Heart left ventricle (tissue), 16 donors: ENCODE measurements at regions not wholly inside any gene's neighbourhood (a gene's known extent, or its start where the extent isn't known, plus 50 kb on each side); places are given as distances from the start of the nearest gene placed in this dataset.

Experiments
- ATAC-seq, 4 donors: fragments of 200-7000 bp; cut with Tn5 transposase; one replicate each; pipeline ENCODE4 v1.9.1; 2020 to 2022; ENCODE audit warnings: moderate library complexity in 4 of 4, mild to moderate bottlenecking in 3 of 4, moderate number of reproducible peaks in 1 of 4
- DNase-seq, 5 donors: peaks; one replicate each; pipeline ENCODE4 v3.0.0-alpha.2; 2020
- H3K27ac ChIP-seq, 12 donors: fragments of 200-600 bp; sonication (generic) in 4 of 12; one replicate each; pipeline versions ENCODE4 v1.5.0 to v1.8.0; 2016 to 2022; ENCODE audit warnings: mild to moderate bottlenecking in 2 of 12
- H3K27me3 ChIP-seq, 9 donors: fragments of 200-600 bp; sonication (generic) in 2 of 9; one replicate each; pipeline versions ENCODE4 v1.5.1 to v1.8.0; 2016 to 2022; ENCODE audit warnings: mild to moderate bottlenecking in 3 of 9
- H3K36me3 ChIP-seq, 9 donors: fragments of 200-600 bp; sonication (generic) in 2 of 9; one replicate each; pipeline versions ENCODE4 v1.5.0 to v1.8.0; 2018 to 2022; ENCODE audit warnings: mild to moderate bottlenecking in 2 of 9
- H3K4me1 ChIP-seq, 12 donors: fragments of 200-600 bp; sonication (generic) in 4 of 12; one replicate each; pipeline versions ENCODE4 v1.5.0 to v1.8.0; 2016 to 2022; ENCODE audit warnings: mild to moderate bottlenecking in 3 of 12
- H3K4me3 ChIP-seq, 12 donors: fragments of 200-600 bp; sonication (generic) in 4 of 12; one replicate each; pipeline versions ENCODE4 v1.5.0 to v1.8.0; 2017 to 2022; ENCODE audit warnings: mild to moderate bottlenecking in 9 of 12, moderate library complexity in 4 of 12
- H3K9me3 ChIP-seq, 12 donors: fragments of 200-600 bp; sonication (generic) in 4 of 12; one replicate each; pipeline versions ENCODE4 v1.5.0 to v1.8.0; 2016 to 2022; ENCODE audit warnings: mild to moderate bottlenecking in 1 of 12
- POLR2A ChIP-seq, 2 donors: fragments of 450-650 bp; IDR thresholded peaks; one replicate each; pipeline ENCODE4 v1.6.1; 2017; ENCODE audit warnings: antibody characterized with exemption in 2 of 2, mild to moderate bottlenecking in 2 of 2, moderate library complexity in 2 of 2
- WGBS, 4 donors: extraction: QIAGEN DNeasy Blood & Tissue Kit in 2 of 4; methylation state at CpG; one replicate each; pipeline versions ENCODE4 v1.1.5 to v1.1.7; 2013 to 2018; 5-methylcytosine and 5-hydroxymethylcytosine counted together
- intact Hi-C, 10 donors: fragments of 100-400 bp; cut with DNase I; formaldehyde crosslinking; loops; one replicate each; pipeline versions ENCODE4 v1.11.1 to v1.14.2; 2022
- TF ChIP-seq, protein P1 (sequence below), 12 donors: fragments of 200-600 bp; sonication (generic) in 4 of 12; IDR thresholded peaks; one replicate each; pipeline versions ENCODE4 v1.5.0 to v1.8.0; 2018 to 2022; ENCODE audit warnings: antibody characterized with exemption in 12 of 12, mild to moderate bottlenecking in 5 of 12
- donor health status: ischemic (EF 13 %, LVEDD 7.1; RV severe dilation, severe dysfunction).
- donor health status: healthy with polysubstance abuse.
- donor health status: DM: no; HTN: yes; CAD: no.
- donor health status: DM: no; HTN: no; CAD: no.
- donor health status: ischemic (EF 25% LVEDD 6.9; RV normal size, moderate dysfunction).
- donor health status: ischemic (EF 25% LVEDD 5.7; RV mildly dilated, moderate dysfunction).
- donor health status: healthy.
- donor health status: DM: yes; HTN: yes; CAD: no.
- donor health status: ischemic (EF 35%, LVEDD 5.7; RV mildly dilated, moderate dysfunction).
- donor health status: nonischemic (EF 11% LVEDD 7.7; RV severe dilation, severe dysfunction).
- donor health status: DM: yes; HTN: yes; CAD: no.
- donor health status: PGD.
- donor health status: ischemic (EF 29% LVEDD 5.4; RV normal size, mild dysfunction).
- donor health status: nonischemic (EF 23%, LVEDD 6.1; RV moderate dilation, normal function).

DNA sequence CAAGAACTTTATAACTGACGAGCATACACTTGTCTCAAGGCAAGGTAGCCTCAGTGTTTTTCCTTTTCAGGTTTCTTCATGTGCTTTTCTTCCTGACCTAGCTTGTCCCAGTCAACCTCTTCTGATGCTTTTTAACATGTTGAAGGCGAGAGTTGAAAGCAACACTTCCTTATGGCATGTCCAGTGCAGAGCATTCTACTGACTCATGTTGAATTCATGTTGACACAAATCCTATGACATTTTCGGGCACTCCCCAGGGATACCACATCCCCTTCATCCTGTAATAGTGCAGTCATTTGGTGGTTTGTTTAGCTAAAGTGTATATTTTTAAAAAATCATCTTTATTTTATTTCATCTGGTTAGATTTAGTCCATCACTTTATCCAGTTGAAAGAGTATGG is 75.9 kb upstream of the CBLB start:
- Histone ChIP-seq H3K4me3 (no peak overlapping the region), H3K27me3 (no peaks in the 10 kb centered on the region), H3K9me3 (no peaks in the 10 kb centered on the region), H3K4me1 (no peaks in the 10 kb centered on the region), H3K27ac (no peak overlapping the region), H3K36me3 (no peaks in the 10 kb centered on the region)
- 74 to 90% (median 84%) methylated on average over 3 of the region's 3 CpGs for WGBS, 4 donors
- intact Hi-C loops, result no loop called here
- DNase-seq (no peak), ATAC-seq (no peak)
- no peak for TF ChIP-seq POLR2A (IDR thresholded peaks at IDR 0.05)
- TF ChIP-seq, protein P1, sequence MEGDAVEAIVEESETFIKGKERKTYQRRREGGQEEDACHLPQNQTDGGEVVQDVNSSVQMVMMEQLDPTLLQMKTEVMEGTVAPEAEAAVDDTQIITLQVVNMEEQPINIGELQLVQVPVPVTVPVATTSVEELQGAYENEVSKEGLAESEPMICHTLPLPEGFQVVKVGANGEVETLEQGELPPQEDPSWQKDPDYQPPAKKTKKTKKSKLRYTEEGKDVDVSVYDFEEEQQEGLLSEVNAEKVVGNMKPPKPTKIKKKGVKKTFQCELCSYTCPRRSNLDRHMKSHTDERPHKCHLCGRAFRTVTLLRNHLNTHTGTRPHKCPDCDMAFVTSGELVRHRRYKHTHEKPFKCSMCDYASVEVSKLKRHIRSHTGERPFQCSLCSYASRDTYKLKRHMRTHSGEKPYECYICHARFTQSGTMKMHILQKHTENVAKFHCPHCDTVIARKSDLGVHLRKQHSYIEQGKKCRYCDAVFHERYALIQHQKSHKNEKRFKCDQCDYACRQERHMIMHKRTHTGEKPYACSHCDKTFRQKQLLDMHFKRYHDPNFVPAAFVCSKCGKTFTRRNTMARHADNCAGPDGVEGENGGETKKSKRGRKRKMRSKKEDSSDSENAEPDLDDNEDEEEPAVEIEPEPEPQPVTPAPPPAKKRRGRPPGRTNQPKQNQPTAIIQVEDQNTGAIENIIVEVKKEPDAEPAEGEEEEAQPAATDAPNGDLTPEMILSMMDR (IDR thresholded peaks at IDR 0.05), result no peak

DNA sequence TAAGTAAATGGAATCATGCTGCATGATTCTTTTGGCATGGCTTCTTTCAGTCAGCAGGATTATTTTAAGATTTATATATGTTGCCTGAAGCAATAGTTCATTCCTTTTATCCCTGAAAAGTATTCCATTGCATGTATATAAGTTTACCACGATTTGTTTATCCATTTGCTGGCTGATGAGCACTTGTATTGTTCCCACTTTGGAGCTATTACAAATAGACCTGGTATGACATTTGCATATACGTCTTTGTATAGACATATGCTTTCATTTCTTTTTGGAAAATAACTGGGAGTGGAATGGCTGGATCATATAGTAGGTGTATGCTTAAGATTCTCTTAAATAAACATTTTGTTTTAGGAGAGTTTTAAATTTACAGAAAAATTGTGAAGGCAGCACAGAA is 79.3 kb upstream of the CBLB start:
- no peak for DNase-seq
- Histone ChIP-seq H3K36me3 (no peaks in the 10 kb centered on the region), H3K27me3 (no peaks in the 10 kb centered on the region), H3K4me3 (no peak overlapping the region), H3K27ac (no peak overlapping the region), H3K9me3 (no peaks in the 10 kb centered on the region), H3K4me1 (peaks cover 0 to 10% (median 0%) of the 10 kb centered on the region in 12 donors)
- WGBS, 4 donors, result 89 to 94% (median 91%) methylated on average over 2 of the region's 2 CpGs
- ATAC-seq, result no peak
- no peak for TF ChIP-seq POLR2A (IDR thresholded peaks at IDR 0.05)
- TF ChIP-seq, protein P1 (IDR thresholded peaks at IDR 0.05), result no peak
- intact Hi-C loops, result no loop called here

DNA sequence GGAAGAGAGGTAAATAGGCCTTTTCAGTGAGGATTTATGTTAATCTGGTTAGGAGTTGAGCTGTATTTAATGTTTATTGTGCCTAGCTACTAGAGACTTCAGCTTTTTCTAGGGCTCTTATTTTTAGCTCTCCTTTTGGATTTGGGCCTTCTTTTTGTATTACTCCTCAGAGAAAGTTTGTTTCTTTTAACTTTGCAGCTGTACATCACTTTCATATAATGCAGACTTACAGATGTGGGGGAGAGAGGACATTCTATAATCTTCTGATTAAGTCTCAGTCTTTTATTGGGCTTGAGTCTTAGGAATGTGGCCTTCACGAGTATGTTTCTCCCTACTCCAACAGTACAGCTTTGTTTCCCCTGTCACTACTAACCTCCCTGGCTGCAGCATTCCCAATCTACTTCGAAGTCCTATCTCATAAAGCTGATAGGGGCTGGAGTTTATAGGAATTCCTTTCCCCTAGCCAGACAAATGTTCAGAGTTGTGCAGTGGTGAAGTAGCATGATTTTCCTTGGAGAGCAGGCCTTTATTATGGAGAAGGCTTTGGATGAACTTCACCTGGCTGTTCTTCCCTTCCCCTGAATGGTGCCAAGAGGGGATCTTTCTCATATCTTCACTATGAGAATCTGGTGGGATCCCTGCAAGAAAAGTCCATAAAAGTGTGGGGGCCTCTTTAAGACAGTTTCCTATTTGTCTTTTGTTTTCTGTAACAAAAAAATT is 82.2 kb upstream of the CBLB start:
- no peak for TF ChIP-seq POLR2A (IDR thresholded peaks at IDR 0.05)
- TF ChIP-seq, protein P1 (IDR thresholded peaks at IDR 0.05), result no peak
- Histone ChIP-seq H3K27ac (no peak overlapping the region), H3K36me3 (no peaks in the 10 kb centered on the region), H3K4me1 (peaks cover 0 to 10% (median 0%) of the 10 kb centered on the region in 12 donors), H3K27me3 (no peaks in the 10 kb centered on the region), H3K4me3 (no peak overlapping the region), H3K9me3 (no peaks in the 10 kb centered on the region)
- no peak for DNase-seq
- ATAC-seq, result no peak
- intact Hi-C loops, result no loop called here
- WGBS, 4 donors, result 21 to 55% (median 22%) methylated on average over 2 of the region's 2 CpGs

DNA sequence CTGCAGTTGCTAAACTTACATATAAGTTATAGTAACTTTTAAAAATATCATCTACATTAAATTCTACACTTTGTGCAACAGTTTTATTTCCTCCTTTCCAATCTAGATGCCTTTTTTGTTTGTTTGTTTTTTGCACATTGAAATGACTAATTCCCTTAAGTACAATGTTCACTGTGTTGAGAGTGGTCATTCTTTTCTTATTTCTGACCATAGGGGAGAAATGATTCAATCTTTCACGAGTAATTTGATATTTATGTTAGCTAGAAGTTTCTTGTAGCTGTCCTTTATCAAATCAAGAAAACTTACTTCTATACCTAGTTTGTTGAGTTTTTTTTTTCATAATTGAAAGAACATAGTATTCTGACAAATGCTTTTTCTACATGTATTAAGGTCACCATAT is 85.0 kb upstream of the CBLB start:
- intact Hi-C loops, result no loop called here
- Histone ChIP-seq H3K9me3 (no peaks in the 10 kb centered on the region), H3K27ac (no peak overlapping the region), H3K27me3 (no peaks in the 10 kb centered on the region), H3K36me3 (no peaks in the 10 kb centered on the region), H3K4me1 (peaks cover 0 to 10% (median 0%) of the 10 kb centered on the region in 12 donors), H3K4me3 (no peak overlapping the region)
- DNase-seq (no peak), ATAC-seq (no peak)
- 74 to 82% (median 77%) methylated on average over 1 of the region's 1 CpG for WGBS, 4 donors
- no peak for TF ChIP-seq POLR2A (IDR thresholded peaks at IDR 0.05)
- TF ChIP-seq, protein P1 (IDR thresholded peaks at IDR 0.05), result no peak
